K562 (cell line): ENCODE measurements at regions not wholly inside any gene's neighbourhood (a gene's known extent, or its start where the extent isn't known, plus 50 kb on each side); places are given as distances from the start of the nearest gene placed in this dataset.

Experiments used
- ARHGAP35 ChIP-seq: fragments of 450-650 bp; IDR thresholded peaks from 2 replicates; pipeline ENCODE4 v1.6.1; 2018; ENCODE audit not compliant: partially characterized antibody
- ATF7 ChIP-seq: fragments of 450-650 bp; IDR thresholded peaks from 2 replicates; pipeline ENCODE4 v1.7.1; 2014; ENCODE audit warnings: mild to moderate bottlenecking, moderate library complexity
- EHMT2 ChIP-seq: fragments of 450-650 bp; IDR thresholded peaks from 2 replicates; pipeline ENCODE4 v1.6.1; 2018; ENCODE audit warnings: antibody characterized with exemption
- EP300 ChIP-seq: IDR thresholded peaks from 2 replicates; pipeline ENCODE4 v1.6.1; 2012; ENCODE audit warnings: low read length, improper control_type of control experiment
- EP400 ChIP-seq: fragments of 450-650 bp; IDR thresholded peaks from 2 replicates; pipeline ENCODE4 v1.6.1; 2017; ENCODE audit warnings: antibody characterized with exemption, mild to moderate bottlenecking, moderate library complexity
- EWSR1 ChIP-seq: fragments of 450-650 bp; IDR thresholded peaks from 2 replicates; pipeline ENCODE4 v1.6.1; 2018; ENCODE audit warnings: borderline replicate concordance, mild to moderate bottlenecking, low read depth, moderate library complexity; ENCODE audit not compliant: partially characterized antibody
- MLLT1 ChIP-seq, 2 experiments: fragments of 450-650 bp; IDR thresholded peaks; 2 replicates each; pipeline ENCODE4 v1.6.1; 2016
- NCOR1 ChIP-seq: fragments of 450-650 bp; IDR thresholded peaks from 2 replicates; pipeline ENCODE4 v1.6.1; 2016; ENCODE audit warnings: mild to moderate bottlenecking, moderate library complexity
- NR2F6 ChIP-seq: fragments of 450-650 bp; formaldehyde crosslinking; IDR thresholded peaks from 2 replicates; pipeline ENCODE4 v1.4.0; 2020; ENCODE audit warnings: mild to moderate bottlenecking
- TCF7 ChIP-seq: sonication (generic); IDR thresholded peaks from 2 replicates; pipeline ENCODE4 v1.6.1; 2016; ENCODE audit warnings: antibody characterized with exemption, borderline replicate concordance
- TEAD4 ChIP-seq, 2 experiments: sonication (generic) in 1 of 2; formaldehyde crosslinking in 1 of 2; IDR thresholded peaks; 2 replicates each; pipeline versions ENCODE4 v1.6.1 to v1.8.0; 2012 to 2022; ENCODE audit warnings: borderline replicate concordance in 1 of 2, inconsistent platforms in 1 of 2, low read length in 1 of 2, mild to moderate bottlenecking in 1 of 2, missing genetic modification reagents in 1 of 2
- UBTF ChIP-seq, 2 experiments: IDR thresholded peaks; 2 replicates each; pipeline ENCODE4 v1.6.1; 2012; ENCODE audit warnings: improper control_type of control experiment in 2 of 2, low read depth in 2 of 2, low read length in 2 of 2, borderline replicate concordance in 1 of 2
- ZBTB49 ChIP-seq: sonication (generic); formaldehyde crosslinking; IDR thresholded peaks from 2 replicates; pipeline ENCODE4 v1.8.0; 2022; ENCODE audit warnings: missing genetic modification reagents, mild to moderate bottlenecking, borderline replicate concordance
- ZNF239 ChIP-seq: fragments of 250-450 bp; sonication (Bioruptor Pico); IDR thresholded peaks from 2 replicates; pipeline ENCODE4 v1.4.0; 2020; ENCODE audit warnings: mild to moderate bottlenecking
- ZNF644 ChIP-seq: fragments of 200-800 bp; sonication (Bioruptor generic); IDR thresholded peaks from 2 replicates; pipeline ENCODE4 v1.6.1; 2016; ENCODE audit warnings: low read depth, missing genetic modification characterization, missing compliant biosample characterization
- ZNF75A ChIP-seq: fragments of 450-650 bp; formaldehyde crosslinking; IDR thresholded peaks from 2 replicates; pipeline ENCODE4 v1.4.0; 2020; ENCODE audit warnings: mild to moderate bottlenecking
- ZNF79 ChIP-seq: fragments of 250-450 bp; sonication (Bioruptor Pico); IDR thresholded peaks from 2 replicates; pipeline ENCODE4 v1.4.0; 2020; ENCODE audit warnings: low read depth, mild to moderate bottlenecking, moderate library complexity

- TF ChIP-seq ZBTB49, result no peak
- peak; percentile 99 for TF ChIP-seq EP300
- TF ChIP-seq EHMT2, result peak; percentile 27; the same call in 1 of the 2 replicates
- peak; percentile 13; the same call in 1 of the 2 replicates for TF ChIP-seq EP400
- TF ChIP-seq TCF7, result peak; percentile 76; the same call in 1 of the 2 replicates
- peak; percentile 54; the same call in 1 of the 2 replicates for TF ChIP-seq ZNF644 (tag)
- TF ChIP-seq ZNF79, result peak; percentile 55
- peak; percentile 53 for TF ChIP-seq ATF7
- peak; percentile 98 for TF ChIP-seq TEAD4 (IDR thresholded peaks at IDR 0.05; ENCODE audit: low read length)
- no peak for TF ChIP-seq TEAD4 (CRISPR knock-in tag; IDR thresholded peaks at IDR 0.05; ENCODE audit: borderline replicate concordance)
- TF ChIP-seq EWSR1, result no peak
- peak in 1 of 2 experiments; percentile 98; a peak in 2 of 4 replicates for TF ChIP-seq MLLT1 (IDR thresholded peaks at IDR 0.05)
- TF ChIP-seq ARHGAP35, result no peak
- no peak for TF ChIP-seq ZNF75A
- peak; percentile 71 for TF ChIP-seq ZNF239 (CRISPR knock-in tag)
- 0 out of 4 replicates have a peak, but pooled peaks of 1 of the 2 experiments have one; percentile 57 for TF ChIP-seq UBTF (IDR thresholded peaks at IDR 0.05; ENCODE audit: borderline replicate concordance in 1 of 2, low read depth in 2 of 2, low read length in 2 of 2)
- TF ChIP-seq NCOR1, result peak; percentile 93
- no peak for TF ChIP-seq NR2F6 (CRISPR knock-in tag)
Measured at GRCh38 chr10:64508029-64508661, 986.9 kb downstream of the REEP3 start (continued).
